HG03196 (cell line): ENCODE measurements at regions not wholly inside any gene's neighbourhood (a gene's known extent, or its start where the extent isn't known, plus 50 kb on each side); places are given as distances from the start of the nearest gene placed in this dataset.

Experiments used
- ATAC-seq: cut with Tn5 transposase; IDR thresholded peaks from one replicate; pipeline ENCODE4 v1.9.1; 2021; ENCODE audit not compliant: unreplicated experiment

DNA sequence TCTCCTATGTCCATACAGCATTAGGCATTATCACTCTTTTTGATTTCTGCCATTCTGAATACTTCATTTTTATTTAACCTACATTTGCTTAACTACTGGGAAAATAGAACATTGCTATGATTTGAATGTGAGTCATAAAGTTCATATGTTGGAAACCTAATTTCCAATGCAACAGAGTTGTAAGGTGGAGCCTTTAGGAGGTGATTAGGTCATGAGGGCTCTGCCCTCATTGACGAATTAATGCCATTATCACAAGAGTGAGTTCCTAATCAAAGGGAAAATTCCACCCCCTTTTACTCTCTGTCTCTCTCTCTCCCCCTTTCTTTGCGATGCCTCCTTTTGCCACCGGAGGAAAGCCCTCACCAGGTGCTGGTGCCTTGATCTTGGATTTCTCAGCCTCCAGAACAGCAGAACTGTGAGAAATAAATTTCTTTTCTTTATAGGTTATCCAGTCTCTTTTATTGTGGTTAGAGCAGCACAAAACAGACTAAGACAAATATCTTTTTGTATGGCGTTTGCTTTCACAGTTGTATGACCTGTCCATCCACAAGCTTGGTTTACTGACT, 180.1 kb upstream of the ARID2 start:
- ATAC-seq, result no peak

- no peak for ATAC-seq
Measured at GRCh38 chr12:45553204-45553603, 176.3 kb upstream of the ARID2 start.

DNA sequence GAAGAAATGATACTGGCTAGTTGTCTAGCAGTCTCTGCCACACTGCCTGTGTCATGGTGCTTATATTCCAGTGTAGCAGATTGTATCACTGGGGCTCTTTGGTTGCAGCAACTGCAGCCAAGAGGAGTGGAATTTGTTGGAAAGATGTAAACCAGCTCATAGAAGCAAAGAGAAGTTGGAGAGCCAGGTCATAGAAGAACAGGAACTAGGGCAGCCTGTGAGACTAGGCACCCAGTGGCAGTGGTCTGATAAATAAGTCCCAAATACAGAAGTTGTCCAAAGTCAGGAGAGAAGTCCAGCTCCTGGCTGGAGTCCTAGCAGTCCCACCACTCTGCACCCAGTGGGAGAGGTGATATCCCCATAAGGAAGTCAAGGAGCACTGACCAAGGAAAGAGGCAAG, 172.5 kb upstream of the ARID2 start:
- ATAC-seq, result no peak

DNA sequence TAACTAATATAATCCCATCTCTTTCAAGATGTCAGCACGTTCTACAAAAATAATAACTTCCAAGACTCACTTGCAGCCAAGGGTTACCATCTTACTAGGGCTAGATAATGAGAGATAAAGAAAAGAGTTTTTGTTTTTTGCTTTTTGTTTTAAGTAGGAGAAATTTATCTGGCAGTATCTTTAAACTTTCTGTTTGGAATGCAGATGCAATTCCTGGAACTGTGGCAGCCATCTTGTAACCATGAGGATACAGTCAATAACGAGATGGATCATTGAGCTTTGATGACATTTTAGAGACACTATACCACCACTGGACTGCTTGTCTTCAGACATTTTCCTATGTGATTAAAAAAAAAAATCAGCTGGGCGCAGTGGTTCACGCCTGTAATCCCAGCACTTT, 171.2 kb upstream of the ARID2 start:
- no peak for ATAC-seq

DNA sequence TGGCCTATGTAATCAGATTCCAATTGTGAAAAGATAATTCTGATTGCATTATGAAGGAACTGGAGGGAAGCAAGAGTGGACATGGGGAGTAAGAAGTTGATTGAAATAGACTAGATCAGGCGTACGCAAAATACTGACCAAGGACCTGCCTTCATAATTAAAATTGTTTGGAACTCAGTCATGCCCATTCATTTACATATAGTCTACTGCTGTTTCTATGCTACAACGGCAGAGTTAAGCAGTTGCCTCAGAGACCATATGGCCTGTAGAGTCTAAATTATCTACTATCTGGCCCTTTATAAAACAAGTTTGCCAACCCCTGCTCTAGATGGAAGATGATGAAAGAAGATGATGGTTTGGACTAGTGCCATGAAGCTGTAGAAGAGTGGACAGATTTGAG, 170.0 kb upstream of the ARID2 start:
- ATAC-seq, result no peak

- ATAC-seq, result no peak
Measured at GRCh38 chr12:45560689-45561088, 168.8 kb upstream of the ARID2 start.

- ATAC-seq, result no peak
Measured at GRCh38 chr12:45561488-45561887, 168.0 kb upstream of the ARID2 start.

DNA sequence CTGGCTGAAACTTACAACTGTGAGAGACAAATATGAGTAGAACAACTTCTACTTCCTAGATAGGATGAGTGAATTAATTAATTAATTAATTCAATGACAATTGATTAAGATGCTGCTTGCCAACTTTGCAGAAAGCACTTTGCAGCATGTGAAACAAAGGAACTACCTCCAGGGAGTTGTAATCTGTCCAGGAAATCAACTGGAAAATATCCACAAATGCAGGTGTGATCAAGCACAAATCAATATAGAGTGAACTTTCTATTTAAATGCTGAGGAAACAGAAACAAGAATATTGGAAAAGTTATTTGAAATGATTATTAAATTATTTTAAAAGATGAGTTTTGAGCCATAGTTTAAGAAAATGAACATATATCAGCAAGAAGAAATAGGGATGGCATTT, 163.9 kb upstream of the ARID2 start:
- ATAC-seq, result no peak

GRCh38 chr12:45566257-45566656, 163.2 kb upstream of the ARID2 start:
- ATAC-seq, result no peak

- ATAC-seq, result no peak
Measured at GRCh38 chr12:45568808-45569207, 160.7 kb upstream of the ARID2 start.

- no peak for ATAC-seq
Measured at GRCh38 chr12:45570501-45570900, 159.0 kb upstream of the ARID2 start.

DNA sequence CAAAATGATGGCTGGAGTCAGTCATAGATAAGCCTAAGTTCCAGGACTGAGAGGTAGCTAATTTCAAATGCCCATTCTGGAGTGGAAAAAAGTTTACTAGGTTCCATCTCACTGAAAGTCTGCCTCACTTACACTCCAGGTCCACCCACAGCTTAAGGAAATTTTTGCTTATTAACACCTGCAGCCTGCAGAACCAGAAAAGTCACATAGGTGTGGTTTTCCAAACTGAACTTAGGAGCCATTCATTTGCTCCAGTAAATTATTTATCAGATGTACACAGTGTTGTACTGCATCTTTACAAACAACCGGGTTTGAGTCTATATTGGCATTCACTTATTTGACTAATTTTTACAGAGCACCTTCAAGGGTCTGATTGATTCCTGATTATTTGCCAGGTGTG, 157.4 kb upstream of the ARID2 start:
- ATAC-seq, result no peak

DNA sequence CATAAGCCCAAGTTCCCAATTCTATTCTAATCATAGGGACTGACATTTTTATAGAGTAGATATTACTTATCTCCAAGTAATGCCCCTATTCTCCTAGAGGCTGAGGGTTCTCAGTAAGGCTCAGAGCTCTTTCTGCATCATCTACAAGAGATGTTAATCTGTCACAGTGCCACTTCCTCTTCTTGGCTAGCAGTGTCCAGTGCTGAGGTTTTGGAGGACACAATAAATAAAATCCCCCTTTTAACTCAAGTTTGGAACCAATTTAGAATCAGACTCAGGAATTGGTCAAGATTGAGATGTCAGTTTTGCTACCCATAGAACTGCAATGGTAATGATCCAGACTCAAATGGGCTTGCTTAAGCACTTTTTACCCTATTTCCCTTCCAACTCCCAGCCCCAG, 154.1 kb upstream of the ARID2 start:
- no peak for ATAC-seq

- ATAC-seq, result peak; percentile 66
Measured at GRCh38 chr12:45575823-45576475, 153.6 kb upstream of the ARID2 start.

GRCh38 chr12:45577844-45578399, 151.6 kb upstream of the ARID2 start:
- no peak for ATAC-seq

- ATAC-seq, result no peak
Measured at GRCh38 chr12:45580356-45580969, 149.0 kb upstream of the ARID2 start.

DNA sequence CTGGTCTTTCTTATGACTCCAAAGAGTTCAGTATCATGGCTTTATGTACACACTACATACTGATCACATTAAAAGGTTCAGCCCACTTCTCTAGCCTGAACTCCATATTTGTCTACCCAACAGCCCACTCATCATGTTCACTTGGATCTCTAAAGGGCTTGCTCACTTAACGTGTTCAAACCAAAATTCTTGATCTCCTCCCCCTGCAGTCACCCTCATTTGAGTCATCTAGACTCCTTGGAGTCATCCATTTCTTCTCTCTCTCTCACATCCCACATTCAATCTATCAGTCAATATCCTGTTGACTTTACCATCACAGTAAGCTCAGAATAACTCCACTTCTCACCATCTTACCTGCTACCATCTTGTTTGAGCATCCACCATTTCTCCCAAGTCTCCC, 148.4 kb upstream of the ARID2 start:
- ATAC-seq, result no peak

GRCh38 chr12:45582536-45582935, 147.0 kb upstream of the ARID2 start:
- no peak for ATAC-seq

- no peak for ATAC-seq
Measured at GRCh38 chr12:45582986-45583659, 146.4 kb upstream of the ARID2 start.

DNA sequence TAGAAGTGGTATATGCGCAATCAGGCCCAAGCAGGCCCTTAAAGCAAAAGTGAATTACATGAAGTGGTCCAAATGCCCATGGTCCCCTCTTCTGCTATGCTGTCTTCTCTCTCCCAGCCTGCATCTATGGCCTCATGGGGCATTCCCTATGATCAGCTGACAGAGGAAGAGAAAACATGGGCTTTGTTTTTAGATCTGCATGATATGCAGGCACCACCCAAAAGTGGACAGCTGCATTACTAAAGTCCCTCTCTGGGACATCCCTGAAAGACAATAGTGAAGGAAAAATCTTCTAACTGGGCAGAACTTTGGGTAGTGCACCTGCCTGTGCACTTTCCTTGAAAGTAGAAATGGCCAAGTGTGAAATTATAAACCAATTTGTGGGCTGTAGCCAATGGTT, 145.2 kb upstream of the ARID2 start:
- no peak for ATAC-seq

- no peak for ATAC-seq
Measured at GRCh38 chr12:45585522-45586230, 143.8 kb upstream of the ARID2 start.
